ENCODE measurements at regions not wholly inside any gene's neighbourhood (a gene's known extent, or its start where the extent isn't known, plus 50 kb on each side); places are given as distances from the start of the nearest gene placed in this dataset.

- DNase-seq (ENCODE audit: low spot score, unreplicated experiment): no peak
- no peak overlapping the region for H3K4me3 Mint-ChIP-seq (ENCODE audit: low read depth)
- peaks cover 4% of the 10 kb centered on the region for H3K36me3 Mint-ChIP-seq (ENCODE audit: insufficient read depth)
- H3K9me3 Mint-ChIP-seq (ENCODE audit: low read depth): peaks cover 20% of the 10 kb centered on the region
- H3K4me1 Mint-ChIP-seq (ENCODE audit: low read depth): no peaks in the 10 kb centered on the region
- H3K27ac Mint-ChIP-seq: no peak overlapping the region
- TF ChIP-seq CTCF (IDR thresholded peaks at IDR 0.05; ENCODE audit: unreplicated experiment): no peak
- H3K27me3 Mint-ChIP-seq: no peaks in the 10 kb centered on the region
These were observed 413.0 kb downstream of the PCDH20 start for GRCh38 chr13:61002686-61003085.

GRCh38 chr13:60990032-60990733, 425.5 kb downstream of the PCDH20 start:
- Mint-ChIP-seq H3K27me3 (no peaks in the 10 kb centered on the region), H3K4me1 (ENCODE audit: low read depth) (no peaks in the 10 kb centered on the region), H3K9me3 (ENCODE audit: low read depth) (peaks cover 3% of the 10 kb centered on the region), H3K27ac (no peak overlapping the region), H3K4me3 (ENCODE audit: low read depth) (no peak overlapping the region), H3K36me3 (ENCODE audit: insufficient read depth) (no peaks in the 10 kb centered on the region)
- no peak for DNase-seq (ENCODE audit: low spot score, unreplicated experiment)
- no peak for TF ChIP-seq CTCF (IDR thresholded peaks at IDR 0.05; ENCODE audit: unreplicated experiment)

GRCh38 chr13:60986301-60986700, 429.3 kb downstream of the PCDH20 start:
- H3K9me3 Mint-ChIP-seq (ENCODE audit: low read depth): peaks cover 4% of the 10 kb centered on the region
- H3K36me3 Mint-ChIP-seq (ENCODE audit: insufficient read depth): no peaks in the 10 kb centered on the region
- H3K4me3 Mint-ChIP-seq (ENCODE audit: low read depth): no peak overlapping the region
- H3K27me3 Mint-ChIP-seq: no peaks in the 10 kb centered on the region
- no peak overlapping the region for H3K27ac Mint-ChIP-seq
- no peak for DNase-seq (ENCODE audit: low spot score, unreplicated experiment)
- no peaks in the 10 kb centered on the region for H3K4me1 Mint-ChIP-seq (ENCODE audit: low read depth)
- no peak for TF ChIP-seq CTCF (IDR thresholded peaks at IDR 0.05; ENCODE audit: unreplicated experiment)

- no peak for TF ChIP-seq CTCF (IDR thresholded peaks at IDR 0.05; ENCODE audit: unreplicated experiment)
- H3K9me3 Mint-ChIP-seq (ENCODE audit: low read depth): peaks cover 12% of the 10 kb centered on the region
These were observed 434.2 kb downstream of the PCDH20 start for GRCh38 chr13:60981407-60981806.

GRCh38 chr13:60976367-60976766, 439.3 kb downstream of the PCDH20 start:
- Mint-ChIP-seq H3K4me3 (ENCODE audit: low read depth) (no peak overlapping the region), H3K9me3 (ENCODE audit: low read depth) (peaks cover 22% of the 10 kb centered on the region), H3K27ac (no peak overlapping the region), H3K4me1 (ENCODE audit: low read depth) (peaks cover 6% of the 10 kb centered on the region), H3K27me3 (no peaks in the 10 kb centered on the region), H3K36me3 (ENCODE audit: insufficient read depth) (no peaks in the 10 kb centered on the region)
- TF ChIP-seq CTCF (IDR thresholded peaks at IDR 0.05; ENCODE audit: unreplicated experiment): no peak
- no peak for DNase-seq (ENCODE audit: low spot score, unreplicated experiment)

More at GRCh38 chr13:60981407-60981806, 434.2 kb downstream of the PCDH20 start:
- Mint-ChIP-seq H3K27me3 (no peaks in the 10 kb centered on the region), H3K27ac (no peak overlapping the region), H3K4me3 (ENCODE audit: low read depth) (no peak overlapping the region), H3K4me1 (ENCODE audit: low read depth) (no peaks in the 10 kb centered on the region), H3K36me3 (ENCODE audit: insufficient read depth) (no peaks in the 10 kb centered on the region)
- DNase-seq (ENCODE audit: low spot score, unreplicated experiment): no peak

All from progenitor cell of endocrine pancreas (in vitro differentiated cells).